Gastroesophageal sphincter (tissue), 4 donors: ENCODE measurements at regions not wholly inside any gene's neighbourhood (a gene's known extent, or its start where the extent isn't known, plus 50 kb on each side); places are given as distances from the start of the nearest gene placed in this dataset.

Experiments
- ATAC-seq: fragments of 150-250 bp; one replicate; pipeline ENCODE4 v1.9.1; 2016; ENCODE audit warnings: mild to moderate bottlenecking, moderate library complexity
- H3K27ac ChIP-seq, 4 donors: fragments of 200-600 bp; sonication (generic) in 3 of 4; 1 replicate in 3 of 4; 2 replicates in 1 of 4; pipeline ENCODE4 v1.5.1; 2016 to 2019
- H3K27me3 ChIP-seq: fragments of 200-600 bp; sonication (generic); one replicate; pipeline ENCODE4 v1.5.1; 2019
- H3K36me3 ChIP-seq, 2 donors: fragments of 200-600 bp; sonication (generic); one replicate each; pipeline ENCODE4 v1.5.1; 2019; ENCODE audit warnings: control low read depth in 1 of 2
- H3K4me1 ChIP-seq, 3 donors: fragments of 200-600 bp; sonication (generic); 1 replicate in 2 of 3; 2 replicates in 1 of 3; pipeline ENCODE4 v1.5.1; 2016 to 2019; ENCODE audit warnings: control low read depth in 2 of 3
- H3K4me3 ChIP-seq, 2 donors: fragments of 200-600 bp; sonication (generic); one replicate each; pipeline ENCODE4 v1.5.1; 2019; ENCODE audit warnings: mild to moderate bottlenecking in 1 of 2, moderate library complexity in 1 of 2
- H3K9me3 ChIP-seq, 3 donors: fragments of 200-600 bp; sonication (generic); one replicate each; pipeline ENCODE4 v1.5.1; 2017 to 2019; ENCODE audit warnings: control low read depth in 2 of 3
- CTCF ChIP-seq, 4 experiments: fragments of 200-600 bp in 2 of 4; fragments of 450-650 bp in 2 of 4; sonication (generic) in 1 of 4; IDR thresholded peaks; one replicate each; pipeline ENCODE4 v1.5.1; 2017 to 2019; ENCODE audit warnings: antibody characterized with exemption in 4 of 4, mild to moderate bottlenecking in 2 of 4, moderate library complexity in 2 of 4
- EP300 ChIP-seq: sonication (generic); formaldehyde crosslinking; IDR thresholded peaks from one replicate; pipeline ENCODE4 v1.6.1; 2017; ENCODE audit warnings: antibody characterized with exemption, mild to moderate bottlenecking
- POLR2A ChIP-seq, 2 donors: fragments of 450-650 bp; IDR thresholded peaks; one replicate each; pipeline ENCODE4 v1.6.1; 2017; ENCODE audit warnings: antibody characterized with exemption in 2 of 2, mild to moderate bottlenecking in 2 of 2, moderate library complexity in 1 of 2
- POLR2AphosphoS5 ChIP-seq: sonication (generic); formaldehyde crosslinking; IDR thresholded peaks from one replicate; pipeline ENCODE4 v1.6.1; 2017; ENCODE audit warnings: antibody characterized with exemption
- WGBS, 2 donors: methylation state at CpG; one replicate each; pipeline ENCODE4 v1.1.5; 2018; ENCODE audit warnings: low coverage in 1 of 2; 5-methylcytosine and 5-hydroxymethylcytosine counted together

- WGBS, 2 donors: 81 to 100% methylated on average over 1 to 3 of the region's 3 CpGs
- no peaks in the 10 kb centered on the region for H3K27me3 ChIP-seq
- H3K4me3 ChIP-seq: no peak overlapping the region
- ATAC-seq: no peak
- H3K4me1 ChIP-seq: no peaks in the 10 kb centered on the region
- TF ChIP-seq POLR2AphosphoS5: no peak
- TF ChIP-seq EP300: no peak
- no peak for TF ChIP-seq POLR2A (IDR thresholded peaks at IDR 0.05)
- TF ChIP-seq CTCF (IDR thresholded peaks at IDR 0.05): no peak
- no peaks in the 10 kb centered on the region for H3K36me3 ChIP-seq
- H3K27ac ChIP-seq: no peak overlapping the region
- peaks cover 0 to 19% (median 0%) of the 10 kb centered on the region in 3 donors for H3K9me3 ChIP-seq
Observed at GRCh38 chr11:70838198-70838597, 414.2 kb downstream of the SHANK2 start.

- Histone ChIP-seq H3K4me1 (no peaks in the 10 kb centered on the region), H3K27ac (no peak overlapping the region), H3K4me3 (no peak overlapping the region), H3K36me3 (no peaks in the 10 kb centered on the region), H3K27me3 (no peaks in the 10 kb centered on the region), H3K9me3 (peaks cover 0 to 19% (median 0%) of the 10 kb centered on the region in 3 donors)
- ATAC-seq: no peak
- TF ChIP-seq POLR2AphosphoS5: no peak
- TF ChIP-seq POLR2A (IDR thresholded peaks at IDR 0.05): no peak
- no peak for TF ChIP-seq EP300
- no peak for TF ChIP-seq CTCF (IDR thresholded peaks at IDR 0.05)
- WGBS, 2 donors: 86 to 94% methylated on average over 6 to 9 of the region's 10 CpGs
Observed at GRCh38 chr11:70839851-70840250, 412.5 kb downstream of the SHANK2 start.

- Histone ChIP-seq H3K4me3 (no peak overlapping the region), H3K4me1 (no peaks in the 10 kb centered on the region), H3K27me3 (no peaks in the 10 kb centered on the region), H3K27ac (no peak overlapping the region), H3K36me3 (no peaks in the 10 kb centered on the region), H3K9me3 (peaks cover 0 to 19% (median 0%) of the 10 kb centered on the region in 3 donors)
- no peak for TF ChIP-seq POLR2AphosphoS5
- no peak for TF ChIP-seq POLR2A (IDR thresholded peaks at IDR 0.05)
- no peak for TF ChIP-seq EP300
- no peak for TF ChIP-seq CTCF (IDR thresholded peaks at IDR 0.05)
- 92 to 100% methylated on average over 2 to 6 of the region's 8 CpGs for WGBS, 2 donors
- no peak for ATAC-seq
Observed at GRCh38 chr11:70841264-70841663, 411.1 kb downstream of the SHANK2 start.

GRCh38 chr11:70842256-70842655 is 410.1 kb downstream of the SHANK2 start:
- Histone ChIP-seq H3K4me3 (no peak overlapping the region), H3K27me3 (no peaks in the 10 kb centered on the region), H3K36me3 (no peaks in the 10 kb centered on the region), H3K4me1 (no peaks in the 10 kb centered on the region), H3K27ac (no peak overlapping the region), H3K9me3 (peaks cover 0 to 13% (median 0%) of the 10 kb centered on the region in 3 donors)
- 86 to 90% methylated on average over 1 to 3 of the region's 6 CpGs for WGBS, 2 donors
- no peak for ATAC-seq
- TF ChIP-seq POLR2A (IDR thresholded peaks at IDR 0.05) (no peak), CTCF (IDR thresholded peaks at IDR 0.05) (no peak)

GRCh38 chr11:70842701-70843100 is 409.7 kb downstream of the SHANK2 start:
- Histone ChIP-seq H3K27ac (no peak overlapping the region), H3K9me3 (peaks cover 0 to 10% (median 0%) of the 10 kb centered on the region in 3 donors), H3K4me1 (no peaks in the 10 kb centered on the region), H3K27me3 (no peaks in the 10 kb centered on the region), H3K36me3 (no peaks in the 10 kb centered on the region), H3K4me3 (no peak overlapping the region)
- TF ChIP-seq EP300: no peak
- no peak for TF ChIP-seq POLR2A (IDR thresholded peaks at IDR 0.05)
- TF ChIP-seq POLR2AphosphoS5: no peak
- no peak for TF ChIP-seq CTCF (IDR thresholded peaks at IDR 0.05)
- ATAC-seq: no peak
- WGBS, 2 donors: no CpG with 5 or more reads among the region's 14 CpGs
